HG03025 (cell line): ENCODE measurements at regions not wholly inside any gene's neighbourhood (a gene's known extent, or its start where the extent isn't known, plus 50 kb on each side); places are given as distances from the start of the nearest gene placed in this dataset.
"Not testable (repeated sequence)": the region's sequence is repeated elsewhere in the genome, so short reads cannot be mapped to it uniquely, and the experiment has no call there.

Source experiments
- ATAC-seq: cut with Tn5 transposase; IDR thresholded peaks from one replicate; pipeline ENCODE4 v1.9.1; 2021; ENCODE audit warnings: mild to moderate bottlenecking, moderate library complexity; ENCODE audit not compliant: unreplicated experiment, low FRiP score

DNA sequence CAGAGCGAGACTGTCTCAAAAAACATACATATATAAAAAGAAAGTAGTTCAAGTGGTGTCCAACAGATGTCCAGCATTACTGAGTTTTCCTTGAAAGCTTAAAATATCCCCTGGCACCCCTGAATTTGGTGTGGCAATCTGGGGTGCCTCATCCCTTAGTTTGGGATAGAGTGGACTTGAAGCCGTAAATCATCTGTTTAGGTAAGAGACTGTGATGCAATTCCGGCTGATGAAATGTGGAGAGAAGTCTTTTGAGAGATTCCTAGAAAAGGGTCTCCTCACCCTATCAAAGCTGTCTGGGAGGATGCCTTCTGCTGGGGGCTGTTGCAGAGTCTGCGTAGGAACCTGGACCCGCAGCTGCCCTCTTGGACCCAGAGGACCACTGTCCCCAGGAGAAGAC, 408.0 kb downstream of the RPS24 start:
- no peak for ATAC-seq

DNA sequence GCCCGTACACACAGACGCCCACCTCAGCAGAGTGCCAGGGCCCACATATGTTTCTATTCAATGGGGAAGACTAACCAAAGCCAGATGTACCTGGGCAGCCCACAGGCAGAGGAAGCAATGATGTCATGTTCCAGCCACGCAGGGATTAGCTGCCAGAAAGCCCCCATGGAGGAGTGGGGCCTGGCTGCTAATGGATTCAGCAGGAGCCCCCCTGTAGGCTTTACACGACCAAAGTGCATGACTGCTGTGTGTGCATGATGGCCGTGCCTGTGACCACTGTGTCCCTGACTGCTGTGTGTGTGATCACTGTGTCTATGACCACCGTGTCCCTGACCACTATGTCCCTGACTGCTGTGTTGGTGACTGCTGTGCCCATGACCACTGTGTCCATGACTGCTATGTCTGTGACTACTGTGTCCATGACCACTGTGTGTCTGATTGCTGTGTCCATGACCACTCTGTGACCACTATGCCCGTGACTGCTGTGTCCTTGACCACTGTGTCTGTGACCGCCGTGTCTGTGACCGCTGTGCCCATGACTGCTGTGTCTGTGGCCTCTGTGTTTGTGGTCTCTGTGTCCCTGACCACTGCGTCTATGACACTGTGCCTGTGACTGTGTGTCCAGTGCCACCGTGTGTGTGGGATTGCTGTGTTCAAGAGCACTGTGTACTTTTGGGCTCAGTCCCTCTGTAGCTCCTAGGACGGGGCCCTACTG, 409.3 kb downstream of the RPS24 start:
- no peak for ATAC-seq

DNA sequence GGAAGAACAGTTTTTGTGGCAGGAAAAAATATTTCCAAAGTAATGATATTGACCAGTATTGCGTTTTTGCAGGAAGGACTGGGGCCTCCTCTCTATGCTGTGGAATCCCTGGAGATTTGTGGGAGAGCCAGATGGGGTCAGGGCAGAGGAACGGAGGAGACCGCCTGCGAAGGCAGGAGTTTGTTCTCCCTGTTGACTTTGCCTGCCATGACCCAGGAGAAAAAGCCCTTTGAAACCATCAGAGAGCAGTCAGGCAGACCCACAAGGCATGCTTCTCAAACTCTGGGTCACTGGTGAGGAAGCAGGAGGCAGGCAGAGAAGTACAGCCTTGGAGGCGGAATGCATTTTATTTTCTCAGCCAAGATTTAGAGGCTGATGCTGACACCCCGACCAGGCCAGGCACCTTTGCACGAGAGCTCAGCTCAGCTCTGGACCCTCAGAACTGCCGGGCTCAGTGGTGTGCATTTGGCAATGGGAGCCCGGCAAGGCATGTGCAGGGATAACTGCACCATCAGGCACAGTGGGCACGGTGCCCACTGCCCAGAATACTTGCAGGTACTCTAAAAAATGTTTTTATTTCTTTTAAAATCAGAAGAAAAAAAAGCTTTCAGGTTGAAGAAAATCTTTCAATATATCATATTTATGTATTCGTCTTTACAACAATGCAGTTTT, 410.4 kb downstream of the RPS24 start:
- ATAC-seq = no peak

DNA sequence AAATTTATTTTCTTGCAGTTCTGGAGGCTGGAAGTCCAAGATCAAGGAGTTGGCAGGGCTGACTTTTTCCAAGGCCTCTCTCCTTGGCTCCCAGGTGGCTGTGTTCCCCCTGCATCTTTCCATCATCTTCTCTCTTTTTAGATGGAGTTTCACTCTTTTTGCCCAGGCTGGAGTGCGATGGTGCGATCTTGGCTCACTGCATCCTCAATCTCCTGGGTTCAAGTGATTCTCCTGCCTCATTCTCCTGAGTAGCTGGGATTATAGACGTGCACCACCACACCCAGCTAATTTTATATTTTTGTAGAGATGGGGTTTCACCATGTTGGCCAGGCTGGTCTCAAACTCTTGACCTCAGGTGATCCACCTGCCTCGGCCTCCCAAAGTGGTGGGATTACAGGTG, 411.1 kb downstream of the RPS24 start:
- not testable (repeated sequence) for ATAC-seq

DNA sequence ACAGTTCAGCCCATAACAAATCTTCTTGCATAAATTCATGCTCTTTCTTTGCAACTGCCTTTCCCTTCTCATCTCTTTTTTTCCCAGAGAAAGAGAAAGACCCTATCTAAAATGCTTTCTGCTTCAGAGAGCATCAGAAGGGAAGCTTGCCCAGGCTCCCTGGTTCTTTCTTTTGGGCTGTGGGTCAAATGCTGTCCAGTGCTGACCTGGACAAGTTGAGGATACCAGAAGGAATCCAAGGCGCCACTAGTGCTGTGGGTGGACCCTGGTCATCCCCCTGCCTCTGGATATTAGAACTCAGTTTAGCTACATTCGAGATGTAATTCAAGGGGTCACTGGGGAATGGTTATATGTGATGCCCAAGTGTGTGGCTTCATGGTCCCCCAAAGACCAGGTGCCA, 411.6 kb downstream of the RPS24 start:
- no peak for ATAC-seq

DNA sequence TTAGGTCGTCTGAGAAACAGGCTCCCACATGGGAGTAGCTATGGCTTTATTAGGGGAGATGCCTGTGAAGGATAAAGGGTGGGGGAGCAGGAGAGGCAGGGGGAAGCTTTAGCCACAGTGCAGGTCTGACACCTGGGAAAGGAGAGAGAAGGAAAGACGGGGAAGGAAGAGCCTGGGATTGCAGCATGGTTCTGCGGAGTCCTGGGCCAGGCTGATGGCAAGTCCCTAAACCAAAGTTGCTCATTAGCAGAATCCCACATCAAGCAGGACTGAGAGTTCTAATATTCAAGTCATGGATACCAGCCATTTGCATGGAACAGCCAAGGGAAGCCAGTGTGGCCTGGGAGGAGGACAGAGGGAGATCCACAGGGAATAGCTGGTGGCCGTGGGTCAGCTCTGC, 414.8 kb downstream of the RPS24 start:
- no peak for ATAC-seq

DNA sequence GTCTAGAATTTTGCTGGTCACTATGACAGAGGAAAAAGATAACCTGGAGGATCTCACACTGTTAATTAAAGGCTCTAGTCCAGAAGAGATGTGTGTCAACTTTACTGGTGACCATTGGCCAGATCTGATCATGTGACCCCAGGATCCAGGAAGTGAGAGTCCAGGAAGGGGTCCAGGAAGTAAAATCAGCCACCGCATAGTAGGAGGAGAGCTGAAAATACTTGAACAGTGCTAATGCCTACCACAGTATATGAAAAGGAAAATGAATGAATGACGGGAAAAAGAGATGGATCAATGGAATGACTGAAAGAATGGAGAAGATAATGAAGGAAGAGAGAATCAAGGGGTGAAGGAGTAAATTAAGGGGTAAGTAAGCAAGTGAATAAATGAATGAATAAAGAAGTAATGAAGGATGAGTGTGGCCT, 415.3 kb downstream of the RPS24 start:
- no peak for ATAC-seq

DNA sequence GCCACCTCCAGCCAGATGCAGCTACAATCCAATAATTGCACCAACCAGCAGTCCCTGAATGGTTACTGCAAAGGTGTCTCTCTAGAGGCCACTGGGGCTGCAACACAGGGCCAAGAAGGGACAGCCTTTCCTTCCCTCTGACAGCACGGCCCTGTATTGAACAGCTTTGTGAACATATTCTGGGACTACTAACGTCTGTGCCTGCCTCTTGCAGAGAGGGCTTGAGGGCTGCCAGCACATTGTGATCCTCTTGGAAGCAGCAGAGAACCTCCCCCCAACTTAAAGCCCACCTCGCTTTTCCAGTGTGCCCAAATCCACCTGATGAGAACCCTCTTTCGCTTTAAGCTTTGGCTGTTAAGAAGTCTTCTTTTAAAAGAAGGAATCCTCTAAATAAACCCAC, 415.9 kb downstream of the RPS24 start:
- ATAC-seq = no peak

DNA sequence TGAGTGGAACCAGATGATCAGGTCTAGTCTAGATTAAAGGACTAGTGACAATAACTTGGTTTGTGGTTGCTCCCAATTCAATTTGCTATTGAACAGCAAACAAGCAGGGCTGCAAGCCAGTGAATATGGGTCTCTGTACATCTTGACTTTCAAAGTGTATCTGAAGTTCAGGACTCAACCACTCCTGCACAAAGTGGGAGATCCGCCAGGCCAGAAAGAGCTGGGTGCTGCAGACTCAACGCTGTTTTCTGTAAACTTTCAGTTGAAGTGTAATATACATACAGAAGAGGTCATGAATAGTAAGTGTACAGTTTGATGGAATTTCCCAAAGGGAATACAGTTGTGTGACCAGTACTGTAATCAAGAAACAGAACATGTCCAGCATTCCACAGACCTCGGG, 416.6 kb downstream of the RPS24 start:
- no peak for ATAC-seq

DNA sequence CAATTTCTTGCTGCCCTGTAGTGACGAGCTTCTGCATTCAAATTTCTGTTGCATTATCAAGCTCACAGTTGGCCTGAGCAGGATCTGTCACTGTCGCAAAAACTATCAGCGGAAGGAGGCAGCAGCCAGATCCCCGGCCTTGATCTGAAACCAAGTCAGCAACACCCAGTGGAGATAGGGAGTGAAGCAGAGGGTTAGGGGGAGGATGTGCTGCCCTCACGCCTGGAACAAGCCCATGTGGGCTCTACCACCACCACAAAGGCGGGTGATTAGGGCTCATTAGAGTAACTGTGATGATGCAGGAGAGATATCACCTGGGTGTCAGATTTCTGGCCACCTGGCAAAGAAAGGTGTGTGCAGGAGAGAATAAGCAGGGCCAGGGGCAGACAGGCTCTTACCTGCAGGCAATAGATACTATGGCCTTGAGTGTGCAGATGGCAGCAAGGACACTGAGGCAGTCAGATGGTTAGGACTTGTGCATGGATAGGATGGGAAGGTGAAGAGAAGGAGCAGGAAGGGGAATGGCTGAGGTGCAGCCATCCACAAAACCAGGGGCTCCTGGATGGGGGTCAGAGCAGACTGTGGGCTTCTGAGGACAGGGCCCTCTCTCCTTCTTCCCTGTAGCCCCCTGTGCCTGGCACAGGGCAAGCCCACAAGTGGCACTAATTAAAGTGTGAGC, 417.3 kb downstream of the RPS24 start:
- no peak for ATAC-seq

DNA sequence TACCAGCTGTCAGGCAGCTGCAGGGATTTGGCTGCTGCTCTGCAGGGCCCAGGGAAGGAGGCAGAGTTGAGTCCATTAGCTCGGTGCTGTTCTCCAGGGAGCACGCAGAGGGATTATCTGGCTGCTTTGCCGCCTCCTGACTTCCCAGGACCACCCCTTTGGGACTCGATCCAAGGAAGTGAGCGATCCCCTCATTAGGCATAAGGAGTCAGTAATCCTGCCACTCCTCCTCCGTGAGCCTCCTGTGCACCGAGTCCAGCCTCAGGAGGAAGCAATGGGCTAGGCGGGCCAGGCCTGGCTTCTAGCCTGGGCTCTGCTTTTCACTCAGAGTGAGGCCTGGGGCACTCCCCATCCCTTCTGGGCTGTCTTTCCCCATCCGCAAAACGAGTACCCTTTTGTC, 417.9 kb downstream of the RPS24 start:
- no peak for ATAC-seq

DNA sequence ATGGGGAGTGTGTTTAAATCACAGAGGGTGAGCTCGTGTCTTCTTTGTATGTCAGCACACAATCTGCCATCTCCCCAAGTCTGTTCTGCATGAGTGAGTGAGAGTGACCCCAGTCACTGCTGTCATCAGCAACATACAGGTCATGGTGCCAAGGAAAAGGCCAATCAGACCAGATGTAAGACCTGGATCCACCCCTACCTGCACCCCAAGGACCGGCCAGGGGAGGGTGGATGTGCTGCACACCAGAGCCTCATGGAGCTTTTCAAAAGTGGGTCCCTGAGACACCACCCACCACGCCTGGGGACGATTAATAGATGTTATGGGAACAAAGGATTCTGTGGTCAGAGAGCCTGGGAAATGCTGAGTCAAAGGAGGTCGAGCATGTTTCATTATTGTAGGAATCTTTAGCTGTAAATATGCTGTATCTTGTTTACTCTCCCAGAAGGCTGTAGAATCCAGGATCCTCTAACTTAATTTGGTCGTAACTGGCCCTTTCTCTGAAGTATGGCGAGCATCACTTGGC, 420.5 kb downstream of the RPS24 start:
- no peak for ATAC-seq

DNA sequence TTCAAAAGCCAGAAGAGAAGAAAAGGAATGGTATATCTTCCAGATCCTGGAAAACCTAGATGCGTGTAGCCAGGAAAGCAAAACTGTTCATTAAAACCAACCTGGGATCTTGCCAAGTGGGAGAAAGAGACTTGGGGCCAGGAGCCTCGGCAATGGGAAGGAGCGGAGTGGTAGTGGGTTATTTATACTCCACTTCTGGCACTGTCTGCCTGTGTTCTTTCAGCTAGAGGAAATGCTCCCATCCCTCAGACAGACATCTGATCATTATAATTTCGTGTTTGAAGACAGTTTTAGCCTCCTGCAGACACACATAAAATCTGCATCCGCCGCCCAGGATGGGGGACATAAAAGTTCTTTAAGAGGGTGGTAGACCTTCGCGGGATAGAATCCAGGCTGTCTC, 421.6 kb downstream of the RPS24 start:
- ATAC-seq = no peak

DNA sequence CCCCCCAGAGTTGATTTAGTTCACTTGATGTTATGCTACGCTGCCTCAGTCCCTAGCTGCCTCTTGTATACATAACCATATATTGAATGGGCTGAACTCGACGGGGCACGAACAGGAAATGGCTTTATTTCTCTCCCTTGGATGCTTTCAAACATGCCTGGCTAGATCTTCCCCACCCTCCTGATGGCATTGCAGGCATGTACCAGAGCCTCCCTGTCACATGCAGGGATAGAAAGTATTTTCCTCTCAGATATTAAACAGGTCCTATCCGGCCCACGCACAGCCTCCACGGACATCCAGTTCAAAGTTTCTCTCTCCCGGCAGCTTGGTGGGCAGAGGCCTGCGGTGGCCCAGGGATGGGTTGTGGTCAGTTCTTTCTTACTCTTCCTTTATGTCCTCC, 422.1 kb downstream of the RPS24 start:
- no peak for ATAC-seq

DNA sequence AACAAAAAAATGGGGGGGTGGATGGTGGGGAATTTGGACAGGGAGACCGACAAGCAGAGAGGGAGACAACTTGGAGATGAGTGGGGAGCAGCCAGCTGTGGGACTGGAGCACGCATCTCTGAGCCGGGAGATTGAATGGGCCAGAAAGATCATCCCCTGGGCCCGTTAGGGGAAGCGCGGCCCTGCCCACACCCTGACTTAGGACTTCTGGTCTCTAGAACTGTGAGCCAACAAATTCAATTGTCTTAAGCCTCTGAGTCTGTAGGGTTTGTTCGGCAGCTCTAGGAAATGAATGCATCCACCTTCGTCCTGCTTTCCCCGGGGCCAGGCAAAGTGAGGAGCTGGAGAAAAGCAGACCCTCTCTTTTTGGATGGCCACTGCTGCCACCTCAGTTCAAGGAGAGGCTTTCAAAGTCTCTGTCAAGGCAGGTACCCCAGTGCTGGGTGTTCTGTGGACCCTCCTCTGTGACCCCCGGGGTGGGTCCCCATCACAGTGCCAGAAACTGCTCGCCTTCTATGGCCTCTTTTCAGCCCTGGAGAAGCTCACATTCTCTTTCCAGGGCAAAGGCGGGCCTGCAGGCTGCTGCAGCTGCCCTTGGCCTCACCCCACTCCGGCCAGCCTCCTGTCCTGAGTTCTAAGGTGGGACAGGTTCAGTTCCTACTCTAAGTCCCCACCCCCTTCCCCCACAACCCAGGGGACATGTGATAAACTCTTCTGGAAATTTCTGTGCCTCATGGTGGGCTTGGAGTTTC, 423.2 kb downstream of the RPS24 start:
- ATAC-seq = no peak

DNA sequence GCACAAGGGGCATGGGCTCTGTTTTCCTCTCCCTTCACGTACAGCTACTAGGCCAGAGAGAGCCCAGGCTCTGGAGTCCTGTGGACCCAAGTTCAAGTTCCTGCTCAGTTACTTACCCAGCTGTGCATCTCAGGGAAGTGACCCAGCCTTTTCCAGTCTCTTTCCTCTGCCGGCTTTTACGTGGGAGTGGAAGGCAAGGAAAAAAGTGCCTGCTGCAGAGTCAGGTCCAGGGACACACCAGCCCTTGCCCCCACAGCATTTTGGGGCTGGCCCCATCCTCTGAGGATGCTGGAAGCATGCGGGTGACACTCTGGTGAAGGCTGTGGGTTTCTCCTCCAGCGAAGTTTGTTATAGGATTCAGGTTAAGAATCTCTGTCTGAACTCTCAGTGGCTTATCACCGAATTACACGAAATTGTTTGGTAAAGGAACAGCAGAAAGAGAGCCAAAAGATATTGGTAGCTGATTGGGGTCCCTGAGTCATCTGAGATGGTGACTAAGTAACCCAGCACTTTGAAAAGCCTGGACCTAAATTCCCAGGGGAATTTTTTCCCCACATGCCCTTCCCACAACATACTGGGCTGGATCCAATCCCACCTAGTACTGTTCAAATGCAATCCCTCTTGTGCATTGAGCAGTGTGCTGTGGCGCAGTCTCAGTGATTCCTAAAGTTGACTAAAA, 424.3 kb downstream of the RPS24 start:
- ATAC-seq = no peak

DNA sequence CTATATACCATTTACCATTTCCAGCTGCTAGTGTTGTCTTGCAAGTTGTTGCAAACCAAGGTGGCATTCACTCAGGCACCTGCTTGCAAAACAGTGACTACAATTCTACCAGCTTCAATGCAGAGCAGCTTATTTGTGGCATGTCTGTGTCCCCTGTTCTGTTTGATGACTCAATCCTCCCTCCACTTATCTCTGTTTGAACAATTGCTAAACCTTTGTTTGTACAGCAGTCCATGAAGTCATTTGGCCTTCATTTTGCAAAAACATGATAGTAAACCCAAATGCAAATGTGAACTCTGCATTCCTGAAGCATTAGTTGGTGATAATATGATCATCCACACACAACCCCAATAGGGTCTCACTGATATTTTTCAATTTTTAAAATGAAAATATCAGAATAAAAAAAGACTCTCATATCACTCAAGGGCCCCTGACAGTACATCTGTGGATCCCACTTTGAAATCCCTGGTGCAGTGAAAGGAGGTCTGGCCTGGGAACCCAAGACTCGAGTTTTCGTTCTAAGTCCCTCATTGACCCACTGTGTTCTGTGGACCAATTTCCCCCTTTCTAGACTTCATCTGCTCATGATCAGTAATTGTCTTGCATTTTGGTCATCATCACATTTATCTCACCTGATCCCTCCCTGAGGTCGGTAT, 425.4 kb downstream of the RPS24 start:
- ATAC-seq = no peak

DNA sequence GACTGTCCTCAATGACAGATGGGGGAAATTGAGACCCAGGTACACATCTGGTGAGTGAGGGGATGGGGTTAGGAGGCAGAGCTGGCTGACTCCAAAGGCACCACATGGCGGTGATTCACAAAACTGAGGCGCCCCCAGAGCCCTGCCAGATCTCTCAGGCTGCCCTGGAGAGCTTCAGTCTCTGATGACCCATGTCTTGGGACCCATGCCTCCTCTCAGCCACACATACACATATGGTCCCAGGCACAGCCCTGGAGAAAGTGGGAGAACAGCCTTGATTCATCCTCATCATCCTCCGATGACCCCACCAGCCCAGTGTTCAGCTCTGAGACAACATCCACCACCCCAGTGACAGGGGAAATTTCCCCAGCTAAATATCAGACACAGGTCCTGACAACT, 426.0 kb downstream of the RPS24 start:
- no peak for ATAC-seq

DNA sequence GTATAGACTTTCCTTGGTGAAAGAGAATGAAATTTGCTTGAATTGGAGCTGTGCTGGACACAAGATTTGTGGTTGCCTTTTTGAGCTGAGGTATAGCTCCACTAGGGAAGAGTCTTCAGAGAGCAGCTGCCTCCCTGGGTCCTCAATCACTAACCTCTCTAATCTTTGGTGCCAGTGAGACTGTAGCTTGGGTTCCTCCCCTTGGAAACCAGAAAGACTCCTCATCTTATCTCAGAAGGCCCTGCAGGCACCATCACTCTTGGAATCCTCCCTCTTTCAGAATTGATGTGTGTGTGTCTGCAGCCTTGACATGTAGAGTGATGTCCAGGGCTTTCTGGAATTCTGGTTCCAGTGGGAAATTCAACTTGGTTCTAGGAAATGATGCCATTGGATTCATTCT, 426.5 kb downstream of the RPS24 start:
- no peak for ATAC-seq

DNA sequence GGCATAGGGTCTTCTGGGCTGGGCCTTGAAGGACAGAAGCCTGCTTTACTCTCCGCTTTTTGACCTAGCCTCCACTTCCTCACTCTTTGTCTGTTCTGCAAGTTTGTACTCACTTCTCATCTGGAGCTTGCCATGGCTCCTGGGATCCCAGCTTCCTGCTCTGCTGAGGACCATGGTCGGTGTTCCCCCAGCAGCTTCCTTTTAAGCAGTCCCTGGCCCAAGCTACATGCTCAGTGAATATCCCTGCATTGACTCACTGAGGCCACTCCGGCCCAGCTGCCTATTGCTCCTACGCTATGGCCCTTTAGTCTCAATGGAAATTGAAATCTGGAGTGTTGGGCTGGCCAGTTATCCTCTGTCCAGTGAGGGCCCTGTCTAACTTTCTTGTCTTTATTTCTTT, 427.7 kb downstream of the RPS24 start:
- ATAC-seq = no peak
